ENCODE measurements at regions not wholly inside any gene's neighbourhood (a gene's known extent, or its start where the extent isn't known, plus 50 kb on each side); places are given as distances from the start of the nearest gene placed in this dataset.

DNA sequence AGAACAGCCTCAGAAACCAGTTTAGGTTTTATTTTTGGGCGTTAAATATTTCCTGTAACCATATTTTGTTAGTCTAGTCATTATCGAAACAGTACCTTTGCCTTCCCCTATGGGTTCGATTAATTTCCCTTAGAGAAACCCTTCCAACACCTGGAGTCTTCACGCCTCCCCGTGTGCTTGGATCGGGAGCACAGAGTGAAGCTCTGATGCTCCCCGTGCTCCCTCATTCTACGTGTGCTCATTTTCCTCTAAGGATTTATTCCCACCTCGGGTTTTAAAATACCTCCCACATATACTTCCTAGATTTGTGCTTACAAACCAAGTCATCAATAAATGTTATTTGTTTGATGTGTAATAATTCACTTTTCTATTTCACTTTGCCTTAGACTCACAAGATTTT is 142.4 kb downstream of the TTLL2 start (continued):
- TF ChIP-seq, protein P1, sequence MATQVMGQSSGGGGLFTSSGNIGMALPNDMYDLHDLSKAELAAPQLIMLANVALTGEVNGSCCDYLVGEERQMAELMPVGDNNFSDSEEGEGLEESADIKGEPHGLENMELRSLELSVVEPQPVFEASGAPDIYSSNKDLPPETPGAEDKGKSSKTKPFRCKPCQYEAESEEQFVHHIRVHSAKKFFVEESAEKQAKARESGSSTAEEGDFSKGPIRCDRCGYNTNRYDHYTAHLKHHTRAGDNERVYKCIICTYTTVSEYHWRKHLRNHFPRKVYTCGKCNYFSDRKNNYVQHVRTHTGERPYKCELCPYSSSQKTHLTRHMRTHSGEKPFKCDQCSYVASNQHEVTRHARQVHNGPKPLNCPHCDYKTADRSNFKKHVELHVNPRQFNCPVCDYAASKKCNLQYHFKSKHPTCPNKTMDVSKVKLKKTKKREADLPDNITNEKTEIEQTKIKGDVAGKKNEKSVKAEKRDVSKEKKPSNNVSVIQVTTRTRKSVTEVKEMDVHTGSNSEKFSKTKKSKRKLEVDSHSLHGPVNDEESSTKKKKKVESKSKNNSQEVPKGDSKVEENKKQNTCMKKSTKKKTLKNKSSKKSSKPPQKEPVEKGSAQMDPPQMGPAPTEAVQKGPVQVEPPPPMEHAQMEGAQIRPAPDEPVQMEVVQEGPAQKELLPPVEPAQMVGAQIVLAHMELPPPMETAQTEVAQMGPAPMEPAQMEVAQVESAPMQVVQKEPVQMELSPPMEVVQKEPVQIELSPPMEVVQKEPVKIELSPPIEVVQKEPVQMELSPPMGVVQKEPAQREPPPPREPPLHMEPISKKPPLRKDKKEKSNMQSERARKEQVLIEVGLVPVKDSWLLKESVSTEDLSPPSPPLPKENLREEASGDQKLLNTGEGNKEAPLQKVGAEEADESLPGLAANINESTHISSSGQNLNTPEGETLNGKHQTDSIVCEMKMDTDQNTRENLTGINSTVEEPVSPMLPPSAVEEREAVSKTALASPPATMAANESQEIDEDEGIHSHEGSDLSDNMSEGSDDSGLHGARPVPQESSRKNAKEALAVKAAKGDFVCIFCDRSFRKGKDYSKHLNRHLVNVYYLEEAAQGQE (IDR thresholded peaks at IDR 0.05; ENCODE audit: low read depth) = no peak

DNA sequence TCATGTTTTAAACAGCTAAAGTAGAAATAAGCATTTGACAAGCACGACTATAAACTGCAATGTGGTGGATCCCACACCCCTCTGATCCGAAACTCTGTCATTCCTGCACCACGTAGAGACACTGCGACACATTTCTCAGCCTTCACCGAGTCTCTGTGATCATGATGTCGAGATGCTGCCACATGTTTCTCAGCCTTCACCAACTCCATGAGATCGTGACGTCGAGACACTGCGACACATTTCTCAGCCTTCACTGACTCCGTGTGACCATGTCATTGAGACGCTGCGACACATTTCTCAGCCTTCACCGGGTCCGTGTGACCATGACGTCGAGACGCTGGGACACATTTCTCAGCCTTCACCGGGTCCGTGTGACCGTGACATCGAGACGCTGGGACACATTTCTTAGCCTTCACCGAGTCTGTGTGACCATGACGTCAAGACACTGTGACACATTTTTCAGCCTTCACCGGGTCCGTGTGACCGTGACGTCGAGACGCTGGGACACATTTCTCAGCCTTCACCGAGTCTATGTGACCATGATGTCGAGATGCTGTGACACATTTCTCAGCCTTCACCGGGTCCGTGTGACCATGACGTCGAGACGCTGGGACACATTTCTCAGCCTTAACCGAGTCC is 143.0 kb downstream of the TTLL2 start:
- BruUV-seq (replicated peaks) = no TSS peak
- no peak for ATAC-seq
- POLR2A ChIA-PET = no interaction called here

DNA sequence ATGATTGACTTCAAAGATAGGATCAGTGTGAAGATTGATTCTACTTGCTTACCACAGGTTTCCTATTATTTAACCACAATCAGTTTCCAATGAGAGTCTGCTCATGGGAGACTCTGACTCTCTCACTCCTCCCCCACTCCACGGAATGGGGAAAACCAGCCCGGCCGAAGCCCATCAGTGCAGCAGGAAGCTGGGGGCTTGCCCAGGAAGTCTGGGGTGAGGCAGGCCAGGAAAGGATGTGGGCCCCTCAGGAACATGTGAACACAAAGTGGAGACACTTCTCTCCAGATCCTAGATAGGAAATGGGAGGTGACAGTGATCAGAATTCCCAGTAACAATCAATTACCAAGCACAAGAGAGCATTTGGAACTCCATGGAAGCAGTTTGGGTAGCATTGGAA is 144.2 kb downstream of the TTLL2 start:
- Histone ChIP-seq H3K9me3 (ENCODE audit: control insufficient read depth in 1 of 2, insufficient read depth in 1 of 2, low read depth in 1 of 2, low read length in 2 of 2) (no peaks in the 10 kb centered on the region), H3K4me3 (replicated peaks in 1 of 2; ENCODE audit: low read depth in 1 of 2, low read length in 2 of 2) (no peak overlapping the region), H3K4me1 (ENCODE audit: control insufficient read depth in 1 of 2, insufficient read depth in 2 of 2, low read length in 2 of 2) (no peaks in the 10 kb centered on the region), H3K36me3 (ENCODE audit: control insufficient read depth in 1 of 2, insufficient read depth in 2 of 2, low read length in 2 of 2) (no peaks in the 10 kb centered on the region), H3K27ac (ENCODE audit: low read depth, low read length) (no peak overlapping the region), H3K27me3 (ENCODE audit: insufficient read depth, low read length) (peaks cover 5% of the 10 kb centered on the region; the same call in 1 of the 2 replicates), H3K9me2 (ENCODE audit: insufficient read depth) (no peaks in the 10 kb centered on the region), H3K4me2 (ENCODE audit: low read length) (no peak overlapping the region), H4K20me1 (ENCODE audit: insufficient read depth) (no peaks in the 10 kb centered on the region), H3K79me2 (ENCODE audit: insufficient read depth, low read length) (no peaks in the 10 kb centered on the region), H3K9ac (ENCODE audit: low read length) (no peak overlapping the region), H2AFZ (ENCODE audit: low read depth, low read length, poor library complexity, severe bottlenecking) (no peak overlapping the region)
- RAD21 ChIA-PET (ENCODE audit: low non-redundant PET in 1 of 2, low total read pairs in 2 of 2, uncharacterized antibody in 2 of 2, unreplicated experiment in 2 of 2) = no interaction called here
- TF ChIP-seq, protein P2, sequence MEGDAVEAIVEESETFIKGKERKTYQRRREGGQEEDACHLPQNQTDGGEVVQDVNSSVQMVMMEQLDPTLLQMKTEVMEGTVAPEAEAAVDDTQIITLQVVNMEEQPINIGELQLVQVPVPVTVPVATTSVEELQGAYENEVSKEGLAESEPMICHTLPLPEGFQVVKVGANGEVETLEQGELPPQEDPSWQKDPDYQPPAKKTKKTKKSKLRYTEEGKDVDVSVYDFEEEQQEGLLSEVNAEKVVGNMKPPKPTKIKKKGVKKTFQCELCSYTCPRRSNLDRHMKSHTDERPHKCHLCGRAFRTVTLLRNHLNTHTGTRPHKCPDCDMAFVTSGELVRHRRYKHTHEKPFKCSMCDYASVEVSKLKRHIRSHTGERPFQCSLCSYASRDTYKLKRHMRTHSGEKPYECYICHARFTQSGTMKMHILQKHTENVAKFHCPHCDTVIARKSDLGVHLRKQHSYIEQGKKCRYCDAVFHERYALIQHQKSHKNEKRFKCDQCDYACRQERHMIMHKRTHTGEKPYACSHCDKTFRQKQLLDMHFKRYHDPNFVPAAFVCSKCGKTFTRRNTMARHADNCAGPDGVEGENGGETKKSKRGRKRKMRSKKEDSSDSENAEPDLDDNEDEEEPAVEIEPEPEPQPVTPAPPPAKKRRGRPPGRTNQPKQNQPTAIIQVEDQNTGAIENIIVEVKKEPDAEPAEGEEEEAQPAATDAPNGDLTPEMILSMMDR (IDR thresholded peaks at IDR 0.05 in 2 of 3, conservative IDR thresholded peaks at IDR 0.05 in 1 of 3; ENCODE audit: borderline replicate concordance in 1 of 3, insufficient read depth in 1 of 3, low read depth in 2 of 3, low read length in 2 of 3) = no peak
- no peak for TF ChIP-seq ZFX (IDR thresholded peaks at IDR 0.05)
- TF ChIP-seq JUND (IDR thresholded peaks at IDR 0.05) = no peak
- no peak for TF ChIP-seq POLR2A (IDR thresholded peaks at IDR 0.05; ENCODE audit: borderline replicate concordance, extremely low read depth, insufficient read depth, insufficient read length)
- no peak for TF ChIP-seq EZH2 (IDR thresholded peaks at IDR 0.05)
- TF ChIP-seq CBX3 (IDR thresholded peaks at IDR 0.05; ENCODE audit: low read depth) = no peak
- TF ChIP-seq, protein P3, sequence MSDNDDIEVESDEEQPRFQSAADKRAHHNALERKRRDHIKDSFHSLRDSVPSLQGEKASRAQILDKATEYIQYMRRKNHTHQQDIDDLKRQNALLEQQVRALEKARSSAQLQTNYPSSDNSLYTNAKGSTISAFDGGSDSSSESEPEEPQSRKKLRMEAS (IDR thresholded peaks at IDR 0.05) = no peak
- TF ChIP-seq EGR1 (IDR thresholded peaks at IDR 0.05; ENCODE audit: low read depth) = no peak
- TF ChIP-seq RAD21 (IDR thresholded peaks at IDR 0.05; ENCODE audit: low read depth) = no peak
- no peak for TF ChIP-seq SRF (IDR thresholded peaks at IDR 0.05; ENCODE audit: low read depth)
- TF ChIP-seq FOSL1 (IDR thresholded peaks at IDR 0.05; ENCODE audit: low read depth) = no peak
- TF ChIP-seq TCF7L2 (IDR thresholded peaks at IDR 0.05; ENCODE audit: borderline replicate concordance, extremely low read depth, insufficient read depth, insufficient read length) = no peak
- TF ChIP-seq EZH2phosphoT487 (IDR thresholded peaks at IDR 0.05; ENCODE audit: borderline replicate concordance) = no peak
- CTCF ChIA-PET = no interaction called here
- BruUV-seq (replicated peaks) = no TSS peak
- POLR2A ChIA-PET = no interaction called here
- intact Hi-C loops (cut with micrococcal nuclease) = no loop called here
- DNase-seq (ENCODE audit: low read depth, low spot score) (no peak), ATAC-seq (no peak)

More for the DNA sequence above, 143.0 kb downstream of the TTLL2 start:
- Histone ChIP-seq H3K79me2 (ENCODE audit: insufficient read depth, low read length) (no peaks in the 10 kb centered on the region), H3K27me3 (ENCODE audit: insufficient read depth, low read length) (peaks cover 5% of the 10 kb centered on the region; the same call in 1 of the 2 replicates), H3K4me1 (ENCODE audit: control insufficient read depth in 1 of 2, insufficient read depth in 2 of 2, low read length in 2 of 2) (no peaks in the 10 kb centered on the region), H3K9ac (ENCODE audit: low read length) (no peak overlapping the region), H3K36me3 (ENCODE audit: control insufficient read depth in 1 of 2, insufficient read depth in 2 of 2, low read length in 2 of 2) (no peaks in the 10 kb centered on the region), H3K4me3 (replicated peaks in 1 of 2; ENCODE audit: low read depth in 1 of 2, low read length in 2 of 2) (no peak overlapping the region), H3K9me3 (ENCODE audit: control insufficient read depth in 1 of 2, insufficient read depth in 1 of 2, low read depth in 1 of 2, low read length in 2 of 2) (no peaks in the 10 kb centered on the region), H3K27ac (ENCODE audit: low read depth, low read length) (no peak overlapping the region), H3K9me2 (ENCODE audit: insufficient read depth) (no peaks in the 10 kb centered on the region), H3K4me2 (ENCODE audit: low read length) (no peak overlapping the region), H4K20me1 (ENCODE audit: insufficient read depth) (no peaks in the 10 kb centered on the region), H2AFZ (ENCODE audit: low read depth, low read length, poor library complexity, severe bottlenecking) (no peak overlapping the region)
- intact Hi-C loops (cut with micrococcal nuclease) = no loop called here
- CTCF ChIA-PET = no interaction called here
- TF ChIP-seq CBX3 (IDR thresholded peaks at IDR 0.05; ENCODE audit: low read depth) = no peak
- RAD21 ChIA-PET (ENCODE audit: low non-redundant PET in 1 of 2, low total read pairs in 2 of 2, uncharacterized antibody in 2 of 2, unreplicated experiment in 2 of 2) = no interaction called here
- no peak for DNase-seq (ENCODE audit: low read depth, low spot score)

All from HCT116 (cell line).